Heart left ventricle (tissue), 16 donors: ENCODE measurements at regions not wholly inside any gene's neighbourhood (a gene's known extent, or its start where the extent isn't known, plus 50 kb on each side); places are given as distances from the start of the nearest gene placed in this dataset.

Experiments used
- ATAC-seq, 4 donors: fragments of 200-7000 bp; cut with Tn5 transposase; one replicate each; pipeline ENCODE4 v1.9.1; 2020 to 2022; ENCODE audit warnings: moderate library complexity in 4 of 4, mild to moderate bottlenecking in 3 of 4, moderate number of reproducible peaks in 1 of 4
- DNase-seq, 5 donors: peaks; one replicate each; pipeline ENCODE4 v3.0.0-alpha.2; 2020
- H3K27ac ChIP-seq, 12 donors: fragments of 200-600 bp; sonication (generic) in 4 of 12; one replicate each; pipeline versions ENCODE4 v1.5.0 to v1.8.0; 2016 to 2022; ENCODE audit warnings: mild to moderate bottlenecking in 2 of 12
- H3K27me3 ChIP-seq, 9 donors: fragments of 200-600 bp; sonication (generic) in 2 of 9; one replicate each; pipeline versions ENCODE4 v1.5.1 to v1.8.0; 2016 to 2022; ENCODE audit warnings: mild to moderate bottlenecking in 3 of 9
- H3K36me3 ChIP-seq, 9 donors: fragments of 200-600 bp; sonication (generic) in 2 of 9; one replicate each; pipeline versions ENCODE4 v1.5.0 to v1.8.0; 2018 to 2022; ENCODE audit warnings: mild to moderate bottlenecking in 2 of 9
- H3K4me1 ChIP-seq, 12 donors: fragments of 200-600 bp; sonication (generic) in 4 of 12; one replicate each; pipeline versions ENCODE4 v1.5.0 to v1.8.0; 2016 to 2022; ENCODE audit warnings: mild to moderate bottlenecking in 3 of 12
- H3K4me3 ChIP-seq, 12 donors: fragments of 200-600 bp; sonication (generic) in 4 of 12; one replicate each; pipeline versions ENCODE4 v1.5.0 to v1.8.0; 2017 to 2022; ENCODE audit warnings: mild to moderate bottlenecking in 9 of 12, moderate library complexity in 4 of 12
- H3K9me3 ChIP-seq, 12 donors: fragments of 200-600 bp; sonication (generic) in 4 of 12; one replicate each; pipeline versions ENCODE4 v1.5.0 to v1.8.0; 2016 to 2022; ENCODE audit warnings: mild to moderate bottlenecking in 1 of 12
- CTCF ChIP-seq, 12 donors: fragments of 200-600 bp; sonication (generic) in 4 of 12; IDR thresholded peaks; one replicate each; pipeline versions ENCODE4 v1.5.0 to v1.8.0; 2018 to 2022; ENCODE audit warnings: antibody characterized with exemption in 12 of 12, mild to moderate bottlenecking in 5 of 12
- POLR2A ChIP-seq, 2 donors: fragments of 450-650 bp; IDR thresholded peaks; one replicate each; pipeline ENCODE4 v1.6.1; 2017; ENCODE audit warnings: antibody characterized with exemption in 2 of 2, mild to moderate bottlenecking in 2 of 2, moderate library complexity in 2 of 2
- WGBS, 4 donors: extraction: QIAGEN DNeasy Blood & Tissue Kit in 2 of 4; methylation state at CpG; one replicate each; pipeline versions ENCODE4 v1.1.5 to v1.1.7; 2013 to 2018; 5-methylcytosine and 5-hydroxymethylcytosine counted together
- intact Hi-C, 10 donors: fragments of 100-400 bp; cut with DNase I; formaldehyde crosslinking; loops; one replicate each; pipeline versions ENCODE4 v1.11.1 to v1.14.2; 2022
- donor health status: ischemic (EF 13 %, LVEDD 7.1; RV severe dilation, severe dysfunction).
- donor health status: healthy with polysubstance abuse.
- donor health status: DM: no; HTN: yes; CAD: no.
- donor health status: DM: no; HTN: no; CAD: no.
- donor health status: ischemic (EF 25% LVEDD 6.9; RV normal size, moderate dysfunction).
- donor health status: ischemic (EF 25% LVEDD 5.7; RV mildly dilated, moderate dysfunction).
- donor health status: healthy.
- donor health status: DM: yes; HTN: yes; CAD: no.
- donor health status: ischemic (EF 35%, LVEDD 5.7; RV mildly dilated, moderate dysfunction).
- donor health status: nonischemic (EF 11% LVEDD 7.7; RV severe dilation, severe dysfunction).
- donor health status: DM: yes; HTN: yes; CAD: no.
- donor health status: PGD.
- donor health status: ischemic (EF 29% LVEDD 5.4; RV normal size, mild dysfunction).
- donor health status: nonischemic (EF 23%, LVEDD 6.1; RV moderate dilation, normal function).

GRCh38 chr6:40169878-40170277, 235.6 kb upstream of the MOCS1 start:
- Histone ChIP-seq H3K36me3 (no peaks in the 10 kb centered on the region), H3K4me1 (no peaks in the 10 kb centered on the region), H3K27me3 (peaks cover 0 to 12% (median 0%) of the 10 kb centered on the region in 9 donors), H3K4me3 (no peak overlapping the region), H3K27ac (no peak overlapping the region), H3K9me3 (no peaks in the 10 kb centered on the region)
- ATAC-seq: no peak
- no peak for DNase-seq
- TF ChIP-seq POLR2A (IDR thresholded peaks at IDR 0.05): no peak
- no peak for TF ChIP-seq CTCF (IDR thresholded peaks at IDR 0.05)
- 30 to 38% (median 33%) methylated on average over 7 of the region's 7 CpGs for WGBS, 4 donors
- intact Hi-C loops: no loop called here

GRCh38 chr6:40166963-40167362, 232.7 kb upstream of the MOCS1 start:
- Histone ChIP-seq H3K9me3 (no peaks in the 10 kb centered on the region), H3K27me3 (peaks cover 0 to 9% (median 0%) of the 10 kb centered on the region in 9 donors), H3K27ac (no peak overlapping the region), H3K36me3 (no peaks in the 10 kb centered on the region), H3K4me1 (no peaks in the 10 kb centered on the region), H3K4me3 (no peak overlapping the region)
- intact Hi-C loops: no loop called here
- ATAC-seq (no peak), DNase-seq (no peak)
- TF ChIP-seq CTCF (IDR thresholded peaks at IDR 0.05): no peak
- no peak for TF ChIP-seq POLR2A (IDR thresholded peaks at IDR 0.05)

- Histone ChIP-seq H3K36me3 (no peaks in the 10 kb centered on the region), H3K27ac (no peak overlapping the region), H3K27me3 (peaks cover 0 to 6% (median 0%) of the 10 kb centered on the region in 9 donors), H3K4me1 (no peaks in the 10 kb centered on the region), H3K4me3 (no peak overlapping the region), H3K9me3 (peaks cover 0 to 2% (median 0%) of the 10 kb centered on the region in 12 donors)
- WGBS, 4 donors: 76 to 87% (median 80%) methylated on average over 7 of the region's 7 CpGs
- TF ChIP-seq CTCF (IDR thresholded peaks at IDR 0.05): no peak
- no peak for TF ChIP-seq POLR2A (IDR thresholded peaks at IDR 0.05)
- ATAC-seq: no peak
- intact Hi-C loops: no loop called here
- DNase-seq: no peak
These were observed 230.9 kb upstream of the MOCS1 start for GRCh38 chr6:40165036-40165709.

- Histone ChIP-seq H3K4me3 (no peak overlapping the region), H3K27ac (no peak overlapping the region), H3K27me3 (peaks cover 0 to 6% (median 0%) of the 10 kb centered on the region in 9 donors), H3K4me1 (no peaks in the 10 kb centered on the region), H3K36me3 (no peaks in the 10 kb centered on the region), H3K9me3 (peaks cover 0 to 2% (median 0%) of the 10 kb centered on the region in 12 donors)
- no peak for ATAC-seq
- intact Hi-C loops: no loop called here
- TF ChIP-seq CTCF (IDR thresholded peaks at IDR 0.05) (no peak), POLR2A (IDR thresholded peaks at IDR 0.05) (no peak)
- no peak for DNase-seq
- WGBS, 4 donors: 78 to 86% (median 82%) methylated on average over 8 of the region's 8 CpGs
These were observed 230.1 kb upstream of the MOCS1 start for GRCh38 chr6:40164345-40164755.
